ENCODE measurements at regions not wholly inside any gene's neighbourhood (a gene's known extent, or its start where the extent isn't known, plus 50 kb on each side); places are given as distances from the start of the nearest gene placed in this dataset.

- DNase-seq, result no peak
Observed at GRCh38 chr17:34825102-34825501, 136.2 kb downstream of the CCT6B start.

- DNase-seq, result no peak
Observed at GRCh38 chr17:34823023-34823422, 138.2 kb downstream of the CCT6B start.

- DNase-seq, result no peak
Observed at GRCh38 chr17:34822007-34822739, 139.1 kb downstream of the CCT6B start.

- no peak for DNase-seq
Observed at GRCh38 chr17:34820922-34821321, 140.3 kb downstream of the CCT6B start.

- DNase-seq, result no peak
Observed at GRCh38 chr17:34820248-34820801, 140.9 kb downstream of the CCT6B start.

- DNase-seq, result no peak
Observed at GRCh38 chr17:34817252-34818035, 143.8 kb downstream of the CCT6B start.

- DNase-seq, result no peak
Observed at GRCh38 chr17:34816848-34817247, 144.4 kb downstream of the CCT6B start.

GRCh38 chr17:34813290-34813689 is 148.0 kb downstream of the CCT6B start:
- peak; percentile 33 for DNase-seq

GRCh38 chr17:34811561-34811960 is 149.7 kb downstream of the CCT6B start:
- no peak for DNase-seq

GRCh38 chr17:34800661-34801060 is 160.6 kb downstream of the CCT6B start:
- no peak for DNase-seq

- no peak for DNase-seq
Observed at GRCh38 chr17:34799751-34800150, 161.5 kb downstream of the CCT6B start.

- peak; percentile 40 for DNase-seq
Observed at GRCh38 chr17:34798581-34798980, 162.7 kb downstream of the CCT6B start.

GRCh38 chr17:34797720-34798119 is 163.5 kb downstream of the CCT6B start:
- DNase-seq, result peak; percentile 67

- DNase-seq, result no peak
Observed at GRCh38 chr17:34793231-34793908, 167.9 kb downstream of the CCT6B start.

GRCh38 chr17:34788696-34789095 is 172.6 kb downstream of the CCT6B start:
- no peak for DNase-seq

- DNase-seq, result no peak
Observed at GRCh38 chr17:34784526-34784925, 176.7 kb downstream of the CCT6B start.

- no peak for DNase-seq
Observed at GRCh38 chr17:34782271-34782670, 179.0 kb downstream of the CCT6B start.

- no peak for DNase-seq
Observed at GRCh38 chr17:34781571-34782108, 179.6 kb downstream of the CCT6B start.

- DNase-seq, result no peak
Observed at GRCh38 chr17:34781071-34781470, 180.2 kb downstream of the CCT6B start.

GRCh38 chr17:34780438-34780837 is 180.8 kb downstream of the CCT6B start:
- DNase-seq, result no peak

- no peak for DNase-seq
Observed at GRCh38 chr17:34776456-34777443, 184.5 kb downstream of the CCT6B start.

GRCh38 chr17:34773036-34773435 is 188.2 kb downstream of the CCT6B start:
- no peak for DNase-seq
